MCF 10A (cell line): ENCODE measurements at regions not wholly inside any gene's neighbourhood (a gene's known extent, or its start where the extent isn't known, plus 50 kb on each side); places are given as distances from the start of the nearest gene placed in this dataset.

Experiments used
- BruUV-seq: library from RNA; stranded (reverse); fragments of 400-500 nt; replicated peaks from 2 replicates; lab custom pipeline; 2021; lab: Mats Ljungman, UMichigan
- CTCF ChIA-PET: fragments of 300-600 bp; sonication (Branson Sonifier 250); formaldehyde crosslinking; extraction: SDS; loops from one replicate; lab custom pipeline; 2021; ENCODE audit warnings: antibody characterized with exemption, inconsistent platforms; lab: Yijun Ruan, JAX
- POLR2A ChIA-PET: fragments of 300-600, 350-650 bp; sonication (Branson Sonifier 250); formaldehyde crosslinking; extraction: SDS; loops from one replicate; lab custom pipeline; 2020; ENCODE audit warnings: antibody characterized with exemption, inconsistent platforms; lab: Yijun Ruan, JAX
- DNase-seq: peaks from one replicate; pipeline ENCODE4 v3.0.0-alpha.2; 2018; ENCODE audit not compliant: unreplicated experiment
- H3K27ac Mint-ChIP-seq: one replicate; pipeline ENCODE4 v1.8.0; 2022; ENCODE audit warnings: mild to moderate bottlenecking, low read depth, mixed read lengths; ENCODE audit not compliant: unreplicated experiment
- H3K27me3 Mint-ChIP-seq: one replicate; pipeline ENCODE4 v1.8.0; 2022; ENCODE audit warnings: mixed read lengths; ENCODE audit not compliant: insufficient read depth, unreplicated experiment
- H3K36me3 Mint-ChIP-seq: one replicate; pipeline ENCODE4 v1.8.0; 2022; ENCODE audit warnings: mild to moderate bottlenecking, moderate library complexity, mixed read lengths; ENCODE audit not compliant: insufficient read depth, unreplicated experiment
- H3K4me1 Mint-ChIP-seq: one replicate; pipeline ENCODE4 v1.8.0; 2022; ENCODE audit warnings: mixed read lengths; ENCODE audit not compliant: insufficient read depth, unreplicated experiment
- H3K4me3 Mint-ChIP-seq: one replicate; pipeline ENCODE4 v1.8.0; 2022; ENCODE audit warnings: mild to moderate bottlenecking, moderate library complexity, mixed read lengths; ENCODE audit not compliant: unreplicated experiment
- H3K9me3 Mint-ChIP-seq: one replicate; pipeline ENCODE4 v1.8.0; 2022; ENCODE audit warnings: mixed read lengths; ENCODE audit not compliant: unreplicated experiment
- intact Hi-C: fragments of 100-400 bp; cut with micrococcal nuclease; formaldehyde crosslinking; loops from 2 replicates; pipeline ENCODE4 v1.14.1; 2022
- TF ChIP-seq, protein P1 (sequence below): fragments of 200-600 bp; IDR thresholded peaks from one replicate; pipeline ENCODE4 v1.8.0; 2022; ENCODE audit warnings: antibody characterized with exemption, mild to moderate bottlenecking; ENCODE audit not compliant: unreplicated experiment

DNA sequence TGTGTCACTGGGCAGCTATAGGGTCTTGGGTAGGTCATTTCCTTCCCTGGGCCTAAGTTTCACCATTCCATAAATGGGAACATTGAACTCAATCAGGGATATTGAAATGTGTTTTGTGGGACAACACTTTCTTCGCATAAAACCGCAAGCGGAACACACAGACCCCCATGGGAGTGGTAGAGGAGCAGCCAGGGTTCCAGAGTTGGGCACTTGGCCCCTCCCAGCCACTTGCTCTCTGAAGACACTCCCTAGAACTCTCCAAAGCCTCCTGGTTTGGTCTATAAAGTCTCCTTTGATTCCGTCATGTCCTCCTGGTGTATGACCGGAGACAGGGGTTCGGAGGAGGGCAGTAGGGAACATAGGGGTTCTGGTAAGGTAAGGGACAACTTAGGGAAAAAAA, 271.7 kb downstream of the UACA start:
- Mint-ChIP-seq H3K27ac (peak overlapping the region; percentile 92), H3K4me3 (no peak overlapping the region), H3K4me1 (peaks cover 41% of the 10 kb centered on the region), H3K9me3 (no peaks in the 10 kb centered on the region), H3K27me3 (no peaks in the 10 kb centered on the region), H3K36me3 (no peaks in the 10 kb centered on the region)
- POLR2A ChIA-PET = interaction anchor here (0.6 kb wide), 2 partner anchors 14 to 678 kb away, joined by 3 read pairs; no protein-coding TSS in a partner anchor
- intact Hi-C loops = no loop called here
- TF ChIP-seq, protein P1, sequence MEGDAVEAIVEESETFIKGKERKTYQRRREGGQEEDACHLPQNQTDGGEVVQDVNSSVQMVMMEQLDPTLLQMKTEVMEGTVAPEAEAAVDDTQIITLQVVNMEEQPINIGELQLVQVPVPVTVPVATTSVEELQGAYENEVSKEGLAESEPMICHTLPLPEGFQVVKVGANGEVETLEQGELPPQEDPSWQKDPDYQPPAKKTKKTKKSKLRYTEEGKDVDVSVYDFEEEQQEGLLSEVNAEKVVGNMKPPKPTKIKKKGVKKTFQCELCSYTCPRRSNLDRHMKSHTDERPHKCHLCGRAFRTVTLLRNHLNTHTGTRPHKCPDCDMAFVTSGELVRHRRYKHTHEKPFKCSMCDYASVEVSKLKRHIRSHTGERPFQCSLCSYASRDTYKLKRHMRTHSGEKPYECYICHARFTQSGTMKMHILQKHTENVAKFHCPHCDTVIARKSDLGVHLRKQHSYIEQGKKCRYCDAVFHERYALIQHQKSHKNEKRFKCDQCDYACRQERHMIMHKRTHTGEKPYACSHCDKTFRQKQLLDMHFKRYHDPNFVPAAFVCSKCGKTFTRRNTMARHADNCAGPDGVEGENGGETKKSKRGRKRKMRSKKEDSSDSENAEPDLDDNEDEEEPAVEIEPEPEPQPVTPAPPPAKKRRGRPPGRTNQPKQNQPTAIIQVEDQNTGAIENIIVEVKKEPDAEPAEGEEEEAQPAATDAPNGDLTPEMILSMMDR = no peak
- CTCF ChIA-PET = interaction anchor here (0.7 kb wide), 1 partner anchor 919 kb away, joined by 3 read pairs; no protein-coding TSS in a partner anchor
- DNase-seq = no peak
- no TSS peak for BruUV-seq

- intact Hi-C loops = no loop called here
Observed at GRCh38 chr15:70491201-70491621, 272.1 kb downstream of the UACA start.

GRCh38 chr15:70490838-70491155, 272.6 kb downstream of the UACA start:
- H3K4me1 Mint-ChIP-seq = peaks cover 46% of the 10 kb centered on the region
- H3K27me3 Mint-ChIP-seq = no peaks in the 10 kb centered on the region
- POLR2A ChIA-PET = interaction anchor here (0.6 kb wide), 1 partner anchor 393 kb away, joined by 3 read pairs; the partner anchor contains the start of gene TLE3
- TF ChIP-seq, protein P1 = no peak
- no peak overlapping the region for H3K4me3 Mint-ChIP-seq
- no TSS peak for BruUV-seq
- no peak overlapping the region for H3K27ac Mint-ChIP-seq
- no peak for DNase-seq
- intact Hi-C loops = no loop called here
- no peaks in the 10 kb centered on the region for H3K9me3 Mint-ChIP-seq
- CTCF ChIA-PET = no interaction called here
- H3K36me3 Mint-ChIP-seq = no peaks in the 10 kb centered on the region

More at GRCh38 chr15:70491201-70491621, 272.1 kb downstream of the UACA start:
- no peaks in the 10 kb centered on the region for H3K9me3 Mint-ChIP-seq
- H3K4me3 Mint-ChIP-seq = no peak overlapping the region
- ChIA-PET POLR2A (interaction anchor here (0.6 kb wide), 3 partner anchors 14 to 679 kb away, joined by 3 read pairs; partner anchors contain the start of gene TLE3), CTCF (interaction anchor here (0.7 kb wide), 1 partner anchor 919 kb away, joined by 3 read pairs; no protein-coding TSS in a partner anchor)
- no peaks in the 10 kb centered on the region for H3K36me3 Mint-ChIP-seq
- H3K4me1 Mint-ChIP-seq = peaks cover 45% of the 10 kb centered on the region
- H3K27ac Mint-ChIP-seq = no peak overlapping the region
- H3K27me3 Mint-ChIP-seq = no peaks in the 10 kb centered on the region
- TF ChIP-seq, protein P1 = no peak
- BruUV-seq = no TSS peak
- no peak for DNase-seq

GRCh38 chr15:70490148-70490837, 273.1 kb downstream of the UACA start:
- Mint-ChIP-seq H3K4me3 (no peak overlapping the region), H3K27me3 (no peaks in the 10 kb centered on the region), H3K4me1 (peaks cover 41% of the 10 kb centered on the region), H3K27ac (no peak overlapping the region), H3K9me3 (no peaks in the 10 kb centered on the region), H3K36me3 (no peaks in the 10 kb centered on the region)
- ChIA-PET CTCF (interaction anchor here (0.5 to 3.2 kb wide), 6 partner anchors 12 to 1013 kb away, joined by 3 to 34 read pairs (median 4); no protein-coding TSS in a partner anchor), POLR2A (interaction anchor here (0.5 to 1.1 kb wide), 4 partner anchors 13 to 924 kb away, joined by 3 to 4 read pairs (median 3); partner anchors contain the start of gene TLE3)
- intact Hi-C loops = no loop called here
- TF ChIP-seq, protein P1 = no peak
- DNase-seq = no peak
- no TSS peak for BruUV-seq
